Nephron progenitor cell (in vitro differentiated cells): ENCODE measurements at regions not wholly inside any gene's neighbourhood (a gene's known extent, or its start where the extent isn't known, plus 50 kb on each side); places are given as distances from the start of the nearest gene placed in this dataset.

ENCODE experiments used
- DNase-seq: peaks from one replicate; pipeline ENCODE4 v3.0.0; 2021
- H3K27ac Mint-ChIP-seq: 2 replicates; pipeline ENCODE4 v1.8.0; 2021; ENCODE audit warnings: mild to moderate bottlenecking, moderate library complexity, mixed read lengths
- H3K27me3 Mint-ChIP-seq: 2 replicates; pipeline ENCODE4 v1.8.0; 2021; ENCODE audit warnings: mild to moderate bottlenecking, low read depth, mixed read lengths; ENCODE audit not compliant: poor library complexity
- H3K36me3 Mint-ChIP-seq: 2 replicates; pipeline ENCODE4 v1.8.0; 2021; ENCODE audit warnings: low read depth, mixed read lengths
- H3K4me1 Mint-ChIP-seq: 2 replicates; pipeline ENCODE4 v1.8.0; 2021; ENCODE audit warnings: mixed read lengths
- H3K4me3 Mint-ChIP-seq: 2 replicates; pipeline ENCODE4 v1.8.0; 2021; ENCODE audit warnings: mild to moderate bottlenecking, moderate library complexity, mixed read lengths
- H3K9me3 Mint-ChIP-seq: 2 replicates; pipeline ENCODE4 v1.8.0; 2021; ENCODE audit warnings: mild to moderate bottlenecking, moderate library complexity, mixed read lengths
- CTCF ChIP-seq: fragments of 200-600 bp; sonication (generic); IDR thresholded peaks from 2 replicates; pipeline ENCODE4 v1.5.0; 2021; ENCODE audit warnings: antibody characterized with exemption

GRCh38 chr2:57460396-57461276 lies 586.0 kb upstream of the VRK2 start:
- Mint-ChIP-seq H3K9me3 (peaks cover 4% of the 10 kb centered on the region), H3K36me3 (no peaks in the 10 kb centered on the region), H3K27me3 (no peaks in the 10 kb centered on the region), H3K4me3 (no peak overlapping the region), H3K27ac (no peak overlapping the region), H3K4me1 (peaks cover 5% of the 10 kb centered on the region)
- DNase-seq, result no peak
- no peak for TF ChIP-seq CTCF

GRCh38 chr2:57461624-57462023 lies 585.0 kb upstream of the VRK2 start:
- H3K9me3 Mint-ChIP-seq, result peaks cover 4% of the 10 kb centered on the region
- no peak overlapping the region for H3K4me3 Mint-ChIP-seq
- no peaks in the 10 kb centered on the region for H3K27me3 Mint-ChIP-seq
- no peak overlapping the region for H3K27ac Mint-ChIP-seq
- peaks cover 5% of the 10 kb centered on the region for H3K4me1 Mint-ChIP-seq
- no peak for TF ChIP-seq CTCF
- H3K36me3 Mint-ChIP-seq, result no peaks in the 10 kb centered on the region
- no peak for DNase-seq

DNA sequence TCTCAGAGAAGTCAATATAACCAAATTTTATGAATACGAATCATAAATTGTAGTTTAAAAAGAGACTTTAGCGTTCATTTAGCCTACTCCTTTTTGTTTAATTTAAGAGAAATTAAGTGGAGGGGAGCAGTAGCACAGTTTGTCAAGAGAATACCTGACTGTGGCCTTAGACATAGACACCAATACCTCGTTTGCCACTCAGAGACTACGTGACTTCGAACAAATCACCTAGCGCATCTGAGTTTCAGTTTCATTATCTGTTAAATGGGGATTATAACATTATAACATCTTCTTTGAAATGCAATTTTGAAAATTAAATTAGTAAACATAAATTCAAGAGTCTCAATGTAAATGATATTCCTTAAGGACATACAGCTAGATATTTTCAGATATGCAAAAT lies 581.5 kb upstream of the VRK2 start:
- Mint-ChIP-seq H3K36me3 (no peaks in the 10 kb centered on the region), H3K4me3 (no peak overlapping the region), H3K27ac (no peak overlapping the region), H3K9me3 (peaks cover 11% of the 10 kb centered on the region), H3K27me3 (no peaks in the 10 kb centered on the region), H3K4me1 (peaks cover 5% of the 10 kb centered on the region)
- TF ChIP-seq CTCF, result no peak
- no peak for DNase-seq

GRCh38 chr2:57465967-57466366 lies 580.6 kb upstream of the VRK2 start:
- H3K27ac Mint-ChIP-seq, result no peak overlapping the region
- H3K27me3 Mint-ChIP-seq, result no peaks in the 10 kb centered on the region
- H3K4me3 Mint-ChIP-seq, result no peak overlapping the region
- no peak for DNase-seq
- H3K4me1 Mint-ChIP-seq, result peaks cover 5% of the 10 kb centered on the region
- TF ChIP-seq CTCF, result no peak
- H3K9me3 Mint-ChIP-seq, result peaks cover 11% of the 10 kb centered on the region
- H3K36me3 Mint-ChIP-seq, result no peaks in the 10 kb centered on the region

DNA sequence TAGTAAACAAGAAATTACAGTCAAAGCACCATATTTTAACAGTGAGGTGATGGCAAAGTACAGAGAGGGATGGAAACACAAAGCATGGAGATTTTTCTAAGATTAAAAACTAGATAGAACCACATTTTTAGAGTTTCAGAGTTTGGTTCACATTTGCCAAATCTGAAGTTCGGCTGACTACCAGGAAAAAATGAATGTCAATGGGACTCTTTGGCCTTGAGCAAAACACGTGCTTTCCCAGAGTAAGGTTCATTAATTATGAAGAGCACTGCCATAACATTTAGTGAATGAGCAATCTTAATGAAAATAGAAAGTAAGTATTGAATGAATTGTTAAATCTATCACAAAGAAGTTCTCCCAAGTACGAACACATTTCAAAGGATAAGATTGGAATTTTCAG lies 571.2 kb upstream of the VRK2 start:
- H3K27me3 Mint-ChIP-seq, result no peaks in the 10 kb centered on the region
- no peak for TF ChIP-seq CTCF
- H3K27ac Mint-ChIP-seq, result no peak overlapping the region
- no peaks in the 10 kb centered on the region for H3K9me3 Mint-ChIP-seq
- no peaks in the 10 kb centered on the region for H3K4me1 Mint-ChIP-seq
- no peaks in the 10 kb centered on the region for H3K36me3 Mint-ChIP-seq
- no peak overlapping the region for H3K4me3 Mint-ChIP-seq
- no peak for DNase-seq

DNA sequence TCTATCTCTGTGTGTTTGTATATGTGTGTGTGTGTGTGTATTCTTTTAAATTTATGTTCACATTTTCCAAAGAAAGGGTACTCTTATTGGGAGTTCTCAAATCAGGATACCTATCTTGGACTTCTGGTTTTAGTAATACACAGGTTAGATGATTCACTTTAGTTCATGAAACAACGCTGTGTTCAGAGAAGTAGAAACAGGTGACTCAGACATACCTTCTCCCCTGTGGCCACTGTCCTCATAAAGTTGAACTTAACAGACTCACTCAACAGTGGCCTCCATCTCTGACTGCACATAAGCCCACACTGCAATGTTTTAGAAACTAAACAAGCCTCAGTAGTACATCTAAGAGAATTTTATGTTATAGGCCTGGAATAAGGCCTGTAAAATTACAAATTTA lies 566.6 kb upstream of the VRK2 start:
- Mint-ChIP-seq H3K27me3 (no peaks in the 10 kb centered on the region), H3K27ac (no peak overlapping the region), H3K4me3 (no peak overlapping the region), H3K36me3 (no peaks in the 10 kb centered on the region), H3K9me3 (no peaks in the 10 kb centered on the region), H3K4me1 (no peaks in the 10 kb centered on the region)
- no peak for TF ChIP-seq CTCF
- DNase-seq, result no peak
